GM10266 (cell line): ENCODE measurements at regions not wholly inside any gene's neighbourhood (a gene's known extent, or its start where the extent isn't known, plus 50 kb on each side); places are given as distances from the start of the nearest gene placed in this dataset.

Experiments
- DNase-seq: peaks from one replicate; pipeline ENCODE4 v3.0.0; 2012; ENCODE audit errors: extremely low spot score
- CTCF ChIP-seq: IDR thresholded peaks from 2 replicates; pipeline ENCODE4 v1.5.1; 2012; ENCODE audit warnings: mild to moderate bottlenecking, low read depth; ENCODE audit not compliant: control insufficient read depth, insufficient read depth; ENCODE audit errors: missing control alignments

DNA sequence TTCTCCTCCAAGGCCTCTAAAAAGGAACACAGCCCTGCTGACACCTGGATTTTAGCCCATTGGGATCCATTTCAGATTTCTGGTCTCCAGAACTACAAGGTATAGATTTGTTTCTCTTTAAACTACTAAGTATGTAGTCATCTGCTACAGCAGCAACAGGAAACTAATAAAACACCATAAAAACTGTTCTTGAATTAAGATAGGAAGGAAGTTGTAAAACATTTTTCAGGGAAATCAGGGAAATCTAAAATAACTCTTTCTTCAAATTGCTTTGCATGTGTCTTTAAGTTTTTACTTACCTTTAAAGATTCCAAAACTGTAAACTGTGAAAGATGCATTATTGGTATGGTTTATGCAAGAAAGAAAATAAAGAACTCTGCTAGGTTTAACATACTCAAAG lies 407.0 kb upstream of the TOM1L1 start:
- no peak for DNase-seq
- no peak for TF ChIP-seq CTCF

GRCh38 chr17:54494721-54495715 lies 405.6 kb upstream of the TOM1L1 start:
- TF ChIP-seq CTCF: no peak
- DNase-seq: no peak

DNA sequence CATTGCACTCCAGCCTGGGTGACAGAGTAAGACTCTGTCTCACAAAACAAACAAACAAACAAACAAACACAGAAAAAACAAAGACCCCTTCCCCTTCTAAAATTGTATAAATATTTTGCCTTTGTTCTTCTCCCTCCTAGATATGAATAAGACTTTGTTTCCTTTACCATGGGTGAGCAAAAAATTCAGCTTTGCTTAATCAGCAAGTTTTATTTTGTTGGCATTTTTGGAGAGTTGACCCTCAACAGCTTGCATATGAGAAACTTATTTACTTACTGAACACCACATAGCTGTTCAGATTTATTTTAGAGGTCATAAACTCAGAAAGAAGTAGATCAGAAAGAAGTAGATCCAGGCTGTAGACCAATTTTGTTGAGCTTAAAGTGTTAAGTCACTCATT lies 395.2 kb upstream of the TOM1L1 start:
- no peak for DNase-seq
- no peak for TF ChIP-seq CTCF

GRCh38 chr17:54518706-54519105 lies 381.9 kb upstream of the TOM1L1 start:
- TF ChIP-seq CTCF: no peak
- no peak for DNase-seq

- no peak for TF ChIP-seq CTCF
- no peak for DNase-seq
Observed at GRCh38 chr17:54521137-54521536, 379.5 kb upstream of the TOM1L1 start.

GRCh38 chr17:54524501-54524900 lies 376.2 kb upstream of the TOM1L1 start:
- no peak for DNase-seq
- no peak for TF ChIP-seq CTCF

DNA sequence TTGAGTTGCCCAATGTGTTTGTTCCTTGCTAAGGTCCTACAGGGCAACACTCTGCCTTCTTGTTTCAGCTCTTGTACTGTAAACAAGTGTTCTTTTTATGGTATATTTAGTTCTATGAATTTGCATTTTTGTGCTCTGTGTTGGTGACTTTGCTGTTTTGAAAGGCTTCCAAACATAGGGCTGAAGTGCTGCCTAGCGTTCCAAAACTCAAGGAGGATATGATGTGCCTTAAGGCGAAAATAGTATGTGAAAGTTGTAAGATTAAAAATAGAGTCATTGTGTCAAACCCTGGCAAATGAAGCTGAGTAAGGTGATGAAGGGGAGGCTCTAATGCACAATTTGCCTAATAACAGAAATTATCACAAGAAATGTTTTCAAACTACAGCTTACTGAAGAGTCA lies 372.7 kb upstream of the TOM1L1 start:
- no peak for DNase-seq
- TF ChIP-seq CTCF: no peak
